H1 (cell line): ENCODE measurements at regions not wholly inside any gene's neighbourhood (a gene's known extent, or its start where the extent isn't known, plus 50 kb on each side); places are given as distances from the start of the nearest gene placed in this dataset.

Experiments
- CHD1 ChIP-seq: IDR thresholded peaks from 2 replicates; pipeline ENCODE4 v1.6.1; 2012; ENCODE audit warnings: low read depth, low read length, improper control_type of control experiment
- CREB1 ChIP-seq: IDR thresholded peaks from 2 replicates; pipeline ENCODE4 v1.6.1; 2012; ENCODE audit warnings: inconsistent platforms
- CTBP2 ChIP-seq: IDR thresholded peaks from 2 replicates; pipeline ENCODE4 v1.7.0; 2011; ENCODE audit warnings: borderline replicate concordance, mild to moderate bottlenecking, moderate library complexity, mixed read lengths, low read length; ENCODE audit not compliant: insufficient read depth, insufficient read length
- EZH2 ChIP-seq: fragments of 200-600 bp; sonication (generic); IDR thresholded peaks from 2 replicates; pipeline ENCODE4 v1.7.1; 2012; ENCODE audit warnings: low read depth, mild to moderate bottlenecking, moderate library complexity, low read length, inconsistent platforms; ENCODE audit not compliant: severe bottlenecking
- FOSL1 ChIP-seq: IDR thresholded peaks from 2 replicates; pipeline ENCODE4 v1.6.1; 2011; ENCODE audit warnings: mild to moderate bottlenecking, low read depth, low read length, moderate library complexity; ENCODE audit not compliant: insufficient read depth
- JUND ChIP-seq: IDR thresholded peaks from 2 replicates; pipeline ENCODE4 v1.6.1; 2011; ENCODE audit warnings: mild to moderate bottlenecking, improper control_type of control experiment, low read length
- SUZ12 ChIP-seq: fragments of 200-600 bp; sonication (generic); IDR thresholded peaks from 2 replicates; pipeline ENCODE4 v1.6.1; 2012; ENCODE audit warnings: mild to moderate bottlenecking, inconsistent platforms, low read length, moderate library complexity, mixed read lengths
- ZNF274 ChIP-seq: IDR thresholded peaks from 2 replicates; pipeline ENCODE4 v1.7.0; 2012; ENCODE audit warnings: low read length, borderline replicate concordance; ENCODE audit errors: extremely low read depth

DNA sequence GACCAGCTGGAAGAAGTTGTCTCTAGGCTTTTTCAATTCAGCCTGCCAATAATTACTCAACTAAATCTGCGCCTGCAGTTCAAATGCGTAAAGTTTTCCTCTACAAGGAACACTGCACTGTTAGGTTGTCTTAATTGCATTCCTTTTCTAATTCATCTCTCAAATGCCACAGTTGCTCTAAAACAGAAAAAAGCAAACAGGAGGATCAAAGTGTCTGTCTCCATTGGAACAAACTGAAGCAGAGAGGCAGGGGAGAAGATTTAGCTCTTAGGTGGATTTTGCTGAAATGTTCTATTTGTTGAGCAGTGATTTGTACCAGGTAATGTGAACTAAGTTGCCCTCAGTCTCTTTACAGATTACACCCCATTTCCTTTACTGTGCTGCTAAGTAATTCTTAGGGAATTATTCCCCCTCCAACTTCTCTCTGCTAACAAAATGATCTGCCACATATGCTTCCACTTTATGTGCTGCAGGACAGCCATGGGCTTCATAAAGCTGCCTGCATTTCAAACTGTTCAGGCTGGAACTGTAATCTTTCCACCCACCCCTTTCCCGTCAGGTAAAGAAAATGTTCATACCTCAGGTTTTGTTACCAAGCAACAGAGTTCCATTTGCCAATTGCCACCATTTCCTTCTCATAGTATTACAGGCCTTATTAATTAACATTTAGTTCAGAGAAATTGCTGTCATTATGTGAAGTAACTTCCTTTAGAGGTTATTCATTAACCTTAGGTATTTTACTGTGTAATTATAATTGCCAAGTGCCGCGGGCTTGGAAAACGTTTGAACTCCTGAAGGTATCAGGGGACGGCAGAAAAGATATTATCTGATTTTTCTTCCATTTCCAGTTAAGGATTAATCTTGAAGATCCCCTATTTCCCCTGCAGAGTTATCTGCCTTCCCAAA, 149.3 kb downstream of the SPRY1 start (continued):
- TF ChIP-seq EZH2 (no peak), CREB1 (no peak), JUND (no peak), CTBP2 (no peak), FOSL1 (no peak), SUZ12 (no peak), ZNF274 (no peak), CHD1 (no peak)
